Neural crest cell (in vitro differentiated cells): ENCODE measurements at regions not wholly inside any gene's neighbourhood (a gene's known extent, or its start where the extent isn't known, plus 50 kb on each side); places are given as distances from the start of the nearest gene placed in this dataset.

Source experiments
- DNase-seq: peaks from one replicate; pipeline ENCODE4 v3.0.0; 2021; ENCODE audit warnings: low read depth, mixed read lengths, low spot score
- H3K27ac Mint-ChIP-seq: one replicate; pipeline ENCODE4 v1.8.0; 2021; ENCODE audit warnings: mild to moderate bottlenecking, mixed read lengths; ENCODE audit not compliant: unreplicated experiment
- H3K27me3 Mint-ChIP-seq: 2 replicates; pipeline ENCODE4 v1.8.0; 2021; ENCODE audit warnings: low read depth, mild to moderate bottlenecking, mixed read lengths
- H3K36me3 Mint-ChIP-seq: 2 replicates; pipeline ENCODE4 v1.8.0; 2021; ENCODE audit warnings: low read depth, mild to moderate bottlenecking, mixed read lengths
- H3K4me1 Mint-ChIP-seq: 2 replicates; pipeline ENCODE4 v1.8.0; 2021; ENCODE audit warnings: mixed read lengths
- H3K4me3 Mint-ChIP-seq: one replicate; pipeline ENCODE4 v1.8.0; 2021; ENCODE audit warnings: mild to moderate bottlenecking, mixed read lengths
- H3K9me3 Mint-ChIP-seq: 2 replicates; pipeline ENCODE4 v1.8.0; 2021; ENCODE audit warnings: mixed read lengths
- CTCF ChIP-seq: fragments of 200-600 bp; sonication (generic); conservative IDR thresholded peaks from 2 replicates; pipeline ENCODE4 v1.5.0; 2021; ENCODE audit warnings: antibody characterized with exemption, mild to moderate bottlenecking

- Mint-ChIP-seq H3K4me3 (no peak overlapping the region), H3K9me3 (peaks cover 9% of the 10 kb centered on the region)
- DNase-seq = no peak
These were observed 93.4 kb upstream of the ESRRB start for GRCh38 chr14:76282581-76282980.

GRCh38 chr14:76287063-76287462 is 88.9 kb upstream of the ESRRB start:
- Mint-ChIP-seq H3K4me1 (no peaks in the 10 kb centered on the region), H3K4me3 (no peak overlapping the region), H3K9me3 (peaks cover 1% of the 10 kb centered on the region), H3K27me3 (no peaks in the 10 kb centered on the region), H3K27ac (no peak overlapping the region), H3K36me3 (no peaks in the 10 kb centered on the region)
- DNase-seq = no peak
- no peak for TF ChIP-seq CTCF

More at GRCh38 chr14:76282581-76282980, 93.4 kb upstream of the ESRRB start:
- no peak for TF ChIP-seq CTCF
- no peaks in the 10 kb centered on the region for H3K36me3 Mint-ChIP-seq
- no peak overlapping the region for H3K27ac Mint-ChIP-seq
- H3K27me3 Mint-ChIP-seq = no peaks in the 10 kb centered on the region
- H3K4me1 Mint-ChIP-seq = no peaks in the 10 kb centered on the region

DNA sequence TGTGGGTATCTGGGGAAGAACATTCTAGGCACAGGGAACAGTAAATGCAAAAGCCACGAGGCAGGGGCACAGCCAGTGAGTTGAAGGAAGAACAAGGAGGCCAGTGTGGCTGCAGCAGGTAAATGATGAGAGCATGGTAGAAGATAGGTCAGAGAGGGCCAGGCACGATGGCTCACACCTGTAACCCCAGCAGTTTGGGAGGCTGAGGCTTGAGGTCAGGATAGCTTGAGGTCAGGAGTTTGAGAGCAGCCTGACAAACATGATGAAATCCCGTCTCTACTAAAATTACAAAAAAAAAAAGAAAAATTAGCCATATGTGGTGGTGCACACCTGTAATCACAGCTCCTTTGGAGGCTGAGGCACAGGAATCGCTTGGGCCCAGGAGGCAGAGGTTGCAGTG is 86.7 kb upstream of the ESRRB start:
- H3K27ac Mint-ChIP-seq = no peak overlapping the region
- H3K4me3 Mint-ChIP-seq = no peak overlapping the region
- DNase-seq = no peak
- no peaks in the 10 kb centered on the region for H3K4me1 Mint-ChIP-seq
- no peaks in the 10 kb centered on the region for H3K9me3 Mint-ChIP-seq
- no peak for TF ChIP-seq CTCF
- H3K36me3 Mint-ChIP-seq = no peaks in the 10 kb centered on the region
- no peaks in the 10 kb centered on the region for H3K27me3 Mint-ChIP-seq

GRCh38 chr14:76292561-76292960 is 83.4 kb upstream of the ESRRB start:
- Mint-ChIP-seq H3K9me3 (no peaks in the 10 kb centered on the region), H3K4me3 (no peak overlapping the region), H3K36me3 (no peaks in the 10 kb centered on the region), H3K27me3 (peaks cover 6% of the 10 kb centered on the region), H3K4me1 (no peaks in the 10 kb centered on the region), H3K27ac (no peak overlapping the region)
- TF ChIP-seq CTCF = no peak
- DNase-seq = no peak

DNA sequence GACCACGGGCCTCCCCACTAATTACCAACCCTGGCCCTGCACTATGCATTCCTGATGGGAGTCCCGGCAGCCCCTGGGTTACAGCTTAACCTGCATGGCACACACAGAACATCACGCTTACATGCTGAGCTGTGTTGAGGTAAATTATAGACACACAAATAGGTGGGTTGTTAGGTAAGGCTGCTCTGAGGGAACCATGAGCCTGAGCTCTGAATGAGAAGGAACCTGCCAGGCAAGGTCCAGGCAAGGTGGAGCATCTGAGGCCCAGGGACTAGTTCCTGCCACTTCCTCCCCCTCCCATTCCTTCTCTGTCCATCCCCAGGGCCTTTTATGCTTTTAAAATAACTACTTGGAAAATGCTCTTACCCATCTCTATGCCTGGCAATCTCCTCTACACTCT is 82.7 kb upstream of the ESRRB start:
- no peak for DNase-seq
- Mint-ChIP-seq H3K4me3 (no peak overlapping the region), H3K27me3 (peaks cover 8% of the 10 kb centered on the region)

More for the DNA sequence above, 82.7 kb upstream of the ESRRB start:
- TF ChIP-seq CTCF = no peak
- Mint-ChIP-seq H3K4me1 (no peaks in the 10 kb centered on the region), H3K36me3 (no peaks in the 10 kb centered on the region), H3K27ac (no peak overlapping the region), H3K9me3 (no peaks in the 10 kb centered on the region)
